ENCODE measurements at regions not wholly inside any gene's neighbourhood (a gene's known extent, or its start where the extent isn't known, plus 50 kb on each side); places are given as distances from the start of the nearest gene placed in this dataset.
A peak's percentile ranks its signal among the peaks of the same experiment; 100 is the strongest.

DNA sequence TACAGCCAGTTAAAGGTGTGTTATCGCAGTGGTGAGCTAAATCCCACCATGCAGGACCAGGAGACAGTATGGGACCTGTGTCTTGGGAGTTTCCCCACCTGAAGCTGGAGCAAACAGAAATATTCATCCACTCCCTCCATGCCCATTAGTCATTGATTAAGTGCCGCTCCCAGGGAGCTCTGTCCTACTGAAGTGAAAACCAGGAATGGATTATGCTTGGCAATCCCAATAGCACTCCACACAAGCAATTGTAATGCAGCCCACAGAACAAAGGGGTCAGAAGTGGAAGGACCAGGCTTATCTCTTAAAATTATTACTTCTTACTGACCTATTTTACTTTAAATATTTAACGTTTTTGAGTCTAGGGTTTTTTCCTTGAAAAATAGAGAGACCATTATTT is 1005.4 kb downstream of the ADGRL2 start:
- Histone ChIP-seq H3K4me1 (peaks cover 5% of the 10 kb centered on the region), H3K9me3 (ENCODE audit: low read depth) (no peaks in the 10 kb centered on the region), H3F3A (ENCODE audit: low read depth) (no peaks in the 10 kb centered on the region), H3K79me2 (ENCODE audit: low read depth) (no peaks in the 10 kb centered on the region), H3K4me3 (no peak overlapping the region), H2AFZ (replicated peaks) (no peak overlapping the region), H3K9ac (no peak overlapping the region), H4K20me1 (ENCODE audit: low read depth) (no peaks in the 10 kb centered on the region), H3K36me3 (no peaks in the 10 kb centered on the region), H3K27me3 (no peaks in the 10 kb centered on the region), H3K4me2 (no peak overlapping the region), H3K27ac (no peak overlapping the region)
- Mint-ChIP-seq H3K27me3 (ENCODE audit: insufficient read depth, low read depth) (no peaks in the 10 kb centered on the region), H3K27ac (no peak overlapping the region), H3K36me3 (no peaks in the 10 kb centered on the region), H3K9me3 (peaks cover 3% of the 10 kb centered on the region), H3K4me3 (no peak overlapping the region), H3K4me1 (peaks cover 28% of the 10 kb centered on the region)
- peak; percentile 10 for DNase-seq (ENCODE audit: low spot score)
- TF ChIP-seq, protein P1, sequence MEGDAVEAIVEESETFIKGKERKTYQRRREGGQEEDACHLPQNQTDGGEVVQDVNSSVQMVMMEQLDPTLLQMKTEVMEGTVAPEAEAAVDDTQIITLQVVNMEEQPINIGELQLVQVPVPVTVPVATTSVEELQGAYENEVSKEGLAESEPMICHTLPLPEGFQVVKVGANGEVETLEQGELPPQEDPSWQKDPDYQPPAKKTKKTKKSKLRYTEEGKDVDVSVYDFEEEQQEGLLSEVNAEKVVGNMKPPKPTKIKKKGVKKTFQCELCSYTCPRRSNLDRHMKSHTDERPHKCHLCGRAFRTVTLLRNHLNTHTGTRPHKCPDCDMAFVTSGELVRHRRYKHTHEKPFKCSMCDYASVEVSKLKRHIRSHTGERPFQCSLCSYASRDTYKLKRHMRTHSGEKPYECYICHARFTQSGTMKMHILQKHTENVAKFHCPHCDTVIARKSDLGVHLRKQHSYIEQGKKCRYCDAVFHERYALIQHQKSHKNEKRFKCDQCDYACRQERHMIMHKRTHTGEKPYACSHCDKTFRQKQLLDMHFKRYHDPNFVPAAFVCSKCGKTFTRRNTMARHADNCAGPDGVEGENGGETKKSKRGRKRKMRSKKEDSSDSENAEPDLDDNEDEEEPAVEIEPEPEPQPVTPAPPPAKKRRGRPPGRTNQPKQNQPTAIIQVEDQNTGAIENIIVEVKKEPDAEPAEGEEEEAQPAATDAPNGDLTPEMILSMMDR (IDR thresholded peaks at IDR 0.05): no peak
- no peak for TF ChIP-seq EZH2phosphoT487 (IDR thresholded peaks at IDR 0.05)
- TF ChIP-seq EZH2 (IDR thresholded peaks at IDR 0.05): no peak

DNA sequence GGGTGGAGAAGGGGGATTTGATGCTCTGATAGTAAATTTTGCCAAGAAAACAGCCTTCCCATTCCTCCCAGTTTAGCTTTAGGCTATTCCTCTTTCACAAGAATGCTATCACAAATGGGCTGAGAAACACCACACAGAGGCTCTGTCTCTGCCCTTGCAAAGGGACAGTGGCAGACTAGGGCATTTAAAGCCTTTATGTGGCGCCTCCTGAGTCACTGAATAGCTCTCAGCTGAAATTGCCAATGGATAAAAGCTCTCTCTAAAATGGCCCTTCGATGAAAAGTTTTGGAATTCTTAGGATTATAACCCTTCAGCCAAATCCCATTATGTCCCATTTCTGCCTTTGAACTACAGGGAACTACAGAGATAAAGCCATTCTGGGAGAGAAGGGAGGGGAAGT is 1000.4 kb downstream of the ADGRL2 start:
- Histone ChIP-seq H3K4me3 (no peak overlapping the region), H4K20me1 (ENCODE audit: low read depth) (no peaks in the 10 kb centered on the region), H3K79me2 (ENCODE audit: low read depth) (no peaks in the 10 kb centered on the region), H3K9me3 (ENCODE audit: low read depth) (no peaks in the 10 kb centered on the region), H3K9ac (no peak overlapping the region), H3K27me3 (no peaks in the 10 kb centered on the region), H3K27ac (no peak overlapping the region), H3K4me1 (peaks cover 3% of the 10 kb centered on the region), H3F3A (ENCODE audit: low read depth) (no peaks in the 10 kb centered on the region), H3K4me2 (no peak overlapping the region), H3K36me3 (no peaks in the 10 kb centered on the region), H2AFZ (replicated peaks) (no peak overlapping the region)
- peaks cover 10% of the 10 kb centered on the region for H3K9me3 Mint-ChIP-seq
- no peaks in the 10 kb centered on the region for H3K36me3 Mint-ChIP-seq
- H3K4me3 Mint-ChIP-seq: no peak overlapping the region
- peak; percentile 8 for DNase-seq (ENCODE audit: low spot score)
- peaks cover 17% of the 10 kb centered on the region for H3K4me1 Mint-ChIP-seq
- no peak for TF ChIP-seq EZH2 (IDR thresholded peaks at IDR 0.05)
- TF ChIP-seq, protein P1 (IDR thresholded peaks at IDR 0.05): no peak
- no peak for TF ChIP-seq EZH2phosphoT487 (IDR thresholded peaks at IDR 0.05)
- no peak overlapping the region for H3K27ac Mint-ChIP-seq
- no peaks in the 10 kb centered on the region for H3K27me3 Mint-ChIP-seq (ENCODE audit: insufficient read depth, low read depth)

DNA sequence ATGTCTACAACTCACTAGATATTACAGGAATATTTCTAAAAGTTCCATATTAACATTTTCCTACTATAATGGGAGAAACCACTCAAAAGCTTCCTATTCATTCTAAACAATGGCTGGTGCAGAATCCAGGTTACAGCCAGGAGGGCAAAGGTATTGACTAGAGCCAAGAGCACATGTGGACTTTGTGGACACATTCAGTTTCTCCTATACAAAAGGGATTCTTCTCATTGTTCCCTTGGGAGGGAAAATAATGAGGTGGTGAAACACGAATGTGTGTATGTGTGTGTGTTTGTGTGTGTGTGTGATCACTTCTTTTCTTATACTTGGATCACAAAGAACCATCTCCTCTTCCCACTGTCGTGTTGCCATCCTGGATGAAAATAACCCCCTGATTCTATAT is 1000.0 kb downstream of the ADGRL2 start:
- no peak overlapping the region for H3K27ac ChIP-seq
- H3K36me3 Mint-ChIP-seq: no peaks in the 10 kb centered on the region
- no peaks in the 10 kb centered on the region for H3K4me1 ChIP-seq
- no peaks in the 10 kb centered on the region for H3F3A ChIP-seq (ENCODE audit: low read depth)
- no peak for DNase-seq (ENCODE audit: low spot score)
- no peak overlapping the region for H3K4me3 Mint-ChIP-seq
- no peak overlapping the region for H3K4me3 ChIP-seq
- H3K36me3 ChIP-seq: no peaks in the 10 kb centered on the region
- H3K27me3 Mint-ChIP-seq (ENCODE audit: insufficient read depth, low read depth): no peaks in the 10 kb centered on the region
- H3K9ac ChIP-seq: no peak overlapping the region
- TF ChIP-seq EZH2 (IDR thresholded peaks at IDR 0.05) (no peak), EZH2phosphoT487 (IDR thresholded peaks at IDR 0.05) (no peak)
- TF ChIP-seq, protein P1 (IDR thresholded peaks at IDR 0.05): no peak
- no peak overlapping the region for H2AFZ ChIP-seq (replicated peaks)
- H3K27me3 ChIP-seq: no peaks in the 10 kb centered on the region
- no peaks in the 10 kb centered on the region for H3K79me2 ChIP-seq (ENCODE audit: low read depth)
- H3K9me3 Mint-ChIP-seq: peaks cover 10% of the 10 kb centered on the region
- no peaks in the 10 kb centered on the region for H3K9me3 ChIP-seq (ENCODE audit: low read depth)
- H3K4me2 ChIP-seq: no peak overlapping the region
- no peak overlapping the region for H3K27ac Mint-ChIP-seq
- H4K20me1 ChIP-seq (ENCODE audit: low read depth): no peaks in the 10 kb centered on the region
- H3K4me1 Mint-ChIP-seq: peaks cover 17% of the 10 kb centered on the region
